MM.1S (cell line): ENCODE measurements at regions not wholly inside any gene's neighbourhood (a gene's known extent, or its start where the extent isn't known, plus 50 kb on each side); places are given as distances from the start of the nearest gene placed in this dataset.

Source experiments
- DNase-seq: peaks from one replicate; pipeline ENCODE4 v3.0.0-alpha.2; 2015
- H2AFZ ChIP-seq: fragments of 300-600 bp; sonication (generic); 2 replicates; pipeline ENCODE4 v1.6.0; 2016; ENCODE audit warnings: antibody characterized with exemption, low read length
- H3F3A ChIP-seq: fragments of 300-600 bp; sonication (generic); 2 replicates; pipeline ENCODE4 v1.6.1; 2016; ENCODE audit warnings: mild to moderate bottlenecking, antibody characterized with exemption, low read length, moderate library complexity, mixed read lengths; ENCODE audit not compliant: insufficient read depth
- H3K27ac ChIP-seq: fragments of 300-600 bp; sonication (generic); 2 replicates; pipeline ENCODE4 v1.5.1; 2016; ENCODE audit warnings: mild to moderate bottlenecking, low read length
- H3K27me3 ChIP-seq: fragments of 300-600 bp; sonication (generic); replicated peaks from 2 replicates; pipeline ENCODE4 v1.6.0; 2016; ENCODE audit warnings: low read length; ENCODE audit not compliant: insufficient read depth
- H3K36me3 ChIP-seq: fragments of 300-600 bp; sonication (generic); replicated peaks from 2 replicates; pipeline ENCODE4 v1.6.1; 2016; ENCODE audit warnings: mild to moderate bottlenecking, low read length, mixed read lengths; ENCODE audit not compliant: insufficient read depth
- H3K4me1 ChIP-seq: fragments of 300-600 bp; sonication (generic); 2 replicates; pipeline ENCODE4 v1.6.1; 2016; ENCODE audit warnings: low read length, mixed read lengths
- H3K4me2 ChIP-seq: fragments of 300-600 bp; sonication (generic); 2 replicates; pipeline ENCODE4 v1.6.0; 2016; ENCODE audit warnings: low read depth, low read length
- H3K4me3 ChIP-seq: fragments of 300-600 bp; sonication (generic); 2 replicates; pipeline ENCODE4 v1.5.1; 2016; ENCODE audit warnings: low read length, mixed read lengths
- H3K79me2 ChIP-seq: fragments of 300-600 bp; sonication (generic); 2 replicates; pipeline ENCODE4 v1.6.1; 2016; ENCODE audit warnings: mixed run types, low read length, mixed read lengths
- H3K9ac ChIP-seq: fragments of 300-600 bp; sonication (generic); 2 replicates; pipeline ENCODE4 v1.6.1; 2016; ENCODE audit warnings: low read length, mixed read lengths
- H3K9me2 ChIP-seq: fragments of 300-600 bp; sonication (generic); replicated peaks from 2 replicates; pipeline ENCODE4 v1.6.1; 2016; ENCODE audit warnings: mild to moderate bottlenecking, low read length, mixed read lengths; ENCODE audit not compliant: insufficient read depth
- H3K9me3 ChIP-seq: fragments of 300-600 bp; sonication (generic); replicated peaks from 2 replicates; pipeline ENCODE4 v1.6.1; 2016; ENCODE audit warnings: mild to moderate bottlenecking, low read length, mixed read lengths; ENCODE audit not compliant: insufficient read depth
- H4K20me1 ChIP-seq: fragments of 300-600 bp; sonication (generic); 2 replicates; pipeline ENCODE4 v1.6.1; 2016; ENCODE audit warnings: mild to moderate bottlenecking, low read length, moderate library complexity, mixed read lengths; ENCODE audit not compliant: insufficient read depth
- EZH2 ChIP-seq: fragments of 300-600 bp; sonication (generic); optimal IDR thresholded peaks from 2 replicates; pipeline ENCODE3; 2017; ENCODE audit warnings: low read depth, mild to moderate bottlenecking, antibody characterized with exemption, low read length, mixed read lengths
- EZH2phosphoT487 ChIP-seq: fragments of 300-600 bp; sonication (generic); IDR thresholded peaks from 2 replicates; pipeline ENCODE4 v1.6.1; 2018; ENCODE audit warnings: antibody characterized with exemption, low read length
- TF ChIP-seq, protein P1 (sequence below): fragments of 300-600 bp; sonication (generic); IDR thresholded peaks from 2 replicates; pipeline ENCODE4 v1.5.1; 2016; ENCODE audit warnings: antibody characterized with exemption, low read length, mixed read lengths

DNA sequence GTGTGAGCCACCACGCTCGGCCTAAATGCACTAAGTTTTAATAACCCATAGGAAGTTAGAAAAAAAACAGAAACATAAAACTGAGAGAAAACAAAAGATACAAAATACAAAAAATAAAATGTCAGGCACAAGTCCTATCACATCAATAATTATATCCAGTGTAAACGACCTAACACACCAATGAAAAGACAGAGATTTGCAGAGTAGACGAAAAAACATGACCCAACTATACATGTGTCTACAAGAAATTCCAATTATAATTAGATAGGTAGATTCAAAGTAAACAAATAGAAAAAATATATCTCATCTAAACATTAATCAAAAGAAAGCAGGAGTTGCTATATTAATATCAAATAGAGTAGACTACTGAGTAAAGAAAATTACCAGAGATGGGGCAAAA lies 69.4 kb upstream of the NUDT4 start:
- no peak for DNase-seq
- H4K20me1 ChIP-seq = no peaks in the 10 kb centered on the region
- H3K27me3 ChIP-seq = no peaks in the 10 kb centered on the region
- H3F3A ChIP-seq = no peaks in the 10 kb centered on the region
- no peak overlapping the region for H3K9ac ChIP-seq
- H3K27ac ChIP-seq = no peak overlapping the region
- no peaks in the 10 kb centered on the region for H3K9me2 ChIP-seq
- no peaks in the 10 kb centered on the region for H3K4me1 ChIP-seq
- no peak overlapping the region for H2AFZ ChIP-seq
- no peak overlapping the region for H3K4me2 ChIP-seq
- H3K36me3 ChIP-seq = no peaks in the 10 kb centered on the region
- H3K79me2 ChIP-seq = no peaks in the 10 kb centered on the region
- no peak overlapping the region for H3K4me3 ChIP-seq
- no peaks in the 10 kb centered on the region for H3K9me3 ChIP-seq
- TF ChIP-seq EZH2 = no peak
- TF ChIP-seq, protein P1, sequence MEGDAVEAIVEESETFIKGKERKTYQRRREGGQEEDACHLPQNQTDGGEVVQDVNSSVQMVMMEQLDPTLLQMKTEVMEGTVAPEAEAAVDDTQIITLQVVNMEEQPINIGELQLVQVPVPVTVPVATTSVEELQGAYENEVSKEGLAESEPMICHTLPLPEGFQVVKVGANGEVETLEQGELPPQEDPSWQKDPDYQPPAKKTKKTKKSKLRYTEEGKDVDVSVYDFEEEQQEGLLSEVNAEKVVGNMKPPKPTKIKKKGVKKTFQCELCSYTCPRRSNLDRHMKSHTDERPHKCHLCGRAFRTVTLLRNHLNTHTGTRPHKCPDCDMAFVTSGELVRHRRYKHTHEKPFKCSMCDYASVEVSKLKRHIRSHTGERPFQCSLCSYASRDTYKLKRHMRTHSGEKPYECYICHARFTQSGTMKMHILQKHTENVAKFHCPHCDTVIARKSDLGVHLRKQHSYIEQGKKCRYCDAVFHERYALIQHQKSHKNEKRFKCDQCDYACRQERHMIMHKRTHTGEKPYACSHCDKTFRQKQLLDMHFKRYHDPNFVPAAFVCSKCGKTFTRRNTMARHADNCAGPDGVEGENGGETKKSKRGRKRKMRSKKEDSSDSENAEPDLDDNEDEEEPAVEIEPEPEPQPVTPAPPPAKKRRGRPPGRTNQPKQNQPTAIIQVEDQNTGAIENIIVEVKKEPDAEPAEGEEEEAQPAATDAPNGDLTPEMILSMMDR = no peak
- TF ChIP-seq EZH2phosphoT487 = no peak

DNA sequence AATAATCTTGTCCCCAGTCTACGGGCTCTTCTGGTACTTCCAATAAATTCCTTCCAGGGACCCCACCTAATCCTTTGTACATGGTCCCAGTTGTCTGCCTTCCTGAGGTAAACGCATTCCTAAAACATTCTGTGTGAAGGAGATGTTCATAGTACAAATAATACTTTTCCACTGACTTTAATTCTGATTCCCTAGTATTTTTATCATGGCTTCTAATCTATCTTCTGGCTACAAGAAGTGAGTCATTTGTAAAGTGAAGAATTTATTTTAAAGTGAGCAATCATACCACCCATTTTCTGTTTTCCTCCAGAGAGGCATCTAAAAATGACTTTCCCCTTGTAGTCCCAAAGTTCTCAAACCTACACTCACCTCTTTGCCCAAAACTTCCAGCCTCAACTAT lies 65.9 kb upstream of the NUDT4 start:
- no peak overlapping the region for H3K4me2 ChIP-seq
- DNase-seq = no peak
- H3K27ac ChIP-seq = no peak overlapping the region
- no peaks in the 10 kb centered on the region for H4K20me1 ChIP-seq
- TF ChIP-seq, protein P1 = no peak
- TF ChIP-seq EZH2phosphoT487 (no peak), EZH2 (no peak)
- H3K4me3 ChIP-seq = no peak overlapping the region
- H3K4me1 ChIP-seq = no peaks in the 10 kb centered on the region
- no peak overlapping the region for H2AFZ ChIP-seq
- no peaks in the 10 kb centered on the region for H3K9me2 ChIP-seq
- H3K9ac ChIP-seq = no peak overlapping the region
- no peaks in the 10 kb centered on the region for H3K9me3 ChIP-seq
- H3K27me3 ChIP-seq = no peaks in the 10 kb centered on the region
- no peaks in the 10 kb centered on the region for H3K36me3 ChIP-seq
- no peaks in the 10 kb centered on the region for H3F3A ChIP-seq
- H3K79me2 ChIP-seq = no peaks in the 10 kb centered on the region

DNA sequence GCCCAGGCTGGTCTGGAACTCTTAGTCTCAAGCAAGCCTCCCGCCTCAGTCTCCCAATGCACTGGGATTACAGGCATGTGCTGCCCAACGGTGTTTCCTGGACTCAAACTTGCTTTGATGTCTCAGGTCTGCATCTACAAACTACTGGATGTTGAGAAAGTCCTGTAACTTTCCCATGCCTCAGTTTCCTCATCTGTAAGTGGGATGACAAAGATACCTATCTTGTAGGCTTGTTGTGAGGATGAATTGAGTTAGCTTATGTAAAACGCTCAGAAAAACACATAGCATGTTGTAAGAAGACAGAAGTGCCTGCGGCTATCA lies 63.6 kb upstream of the NUDT4 start:
- Histone ChIP-seq H3K4me2 (no peak overlapping the region), H3F3A (no peaks in the 10 kb centered on the region)

More for the DNA sequence above, 63.6 kb upstream of the NUDT4 start:
- H2AFZ ChIP-seq = no peak overlapping the region
- no peaks in the 10 kb centered on the region for H3K9me2 ChIP-seq
- H3K79me2 ChIP-seq = no peaks in the 10 kb centered on the region
- no peaks in the 10 kb centered on the region for H3K9me3 ChIP-seq
- no peaks in the 10 kb centered on the region for H4K20me1 ChIP-seq
- H3K9ac ChIP-seq = no peak overlapping the region
- no peak overlapping the region for H3K4me3 ChIP-seq
- no peak for TF ChIP-seq EZH2phosphoT487
- TF ChIP-seq EZH2 = no peak
- TF ChIP-seq, protein P1 = no peak
- H3K36me3 ChIP-seq = no peaks in the 10 kb centered on the region
- no peak for DNase-seq
- no peaks in the 10 kb centered on the region for H3K4me1 ChIP-seq
- H3K27ac ChIP-seq = no peak overlapping the region
- no peaks in the 10 kb centered on the region for H3K27me3 ChIP-seq
